ENCODE measurements at regions not wholly inside any gene's neighbourhood (a gene's known extent, or its start where the extent isn't known, plus 50 kb on each side); places are given as distances from the start of the nearest gene placed in this dataset.
"Not testable (repeated sequence)": the region's sequence is repeated elsewhere in the genome, so short reads cannot be mapped to it uniquely, and the experiment has no call there.

- no peak for DNase-seq (ENCODE audit: low read depth in 4 of 6, low spot score in 6 of 6)
- Histone ChIP-seq H3K4me3 (ENCODE audit: low read depth, low read length) (no peak overlapping the region), H3K27me3 (ENCODE audit: control insufficient read depth, insufficient read depth, low read length) (no peaks in the 10 kb centered on the region), H3K9me3 (ENCODE audit: control insufficient read depth, insufficient read depth, low read length) (peaks cover 18% of the 10 kb centered on the region), H3K36me3 (ENCODE audit: control insufficient read depth, insufficient read depth, low read length) (no peaks in the 10 kb centered on the region), H3K4me1 (ENCODE audit: control insufficient read depth, insufficient read depth, low read length) (no peaks in the 10 kb centered on the region), H3K27ac (ENCODE audit: low read depth, low read length) (no peak overlapping the region)
- 74% methylated on average over 21 of the region's 21 CpGs for WGBS (ENCODE audit: insufficient coverage)
Measured at GRCh38 chr12:34306133-34306830, 284.0 kb downstream of the ALG10 start.

GRCh38 chr12:34309806-34310804 is 287.8 kb downstream of the ALG10 start:
- DNase-seq (ENCODE audit: low read depth in 4 of 6, low spot score in 6 of 6); H3K9me3 ChIP-seq (ENCODE audit: control insufficient read depth, insufficient read depth, low read length); H3K4me1 ChIP-seq (ENCODE audit: control insufficient read depth, insufficient read depth, low read length); H3K36me3 ChIP-seq (ENCODE audit: control insufficient read depth, insufficient read depth, low read length); H3K4me3 ChIP-seq (ENCODE audit: low read depth, low read length); H3K27ac ChIP-seq (ENCODE audit: low read depth, low read length); H3K27me3 ChIP-seq (ENCODE audit: control insufficient read depth, insufficient read depth, low read length): not testable (repeated sequence)
- WGBS (ENCODE audit: insufficient coverage) = 72% methylated on average over 31 of the region's 32 CpGs

GRCh38 chr12:34311337-34311736 is 289.0 kb downstream of the ALG10 start:
- Histone ChIP-seq H3K27ac (ENCODE audit: low read depth, low read length) (no peak overlapping the region), H3K27me3 (ENCODE audit: control insufficient read depth, insufficient read depth, low read length) (no peaks in the 10 kb centered on the region), H3K9me3 (ENCODE audit: control insufficient read depth, insufficient read depth, low read length) (peaks cover 9% of the 10 kb centered on the region), H3K4me1 (ENCODE audit: control insufficient read depth, insufficient read depth, low read length) (no peaks in the 10 kb centered on the region), H3K36me3 (ENCODE audit: control insufficient read depth, insufficient read depth, low read length) (no peaks in the 10 kb centered on the region), H3K4me3 (ENCODE audit: low read depth, low read length) (no peak overlapping the region)
- no peak for DNase-seq (ENCODE audit: low read depth in 4 of 6, low spot score in 6 of 6)
- WGBS (ENCODE audit: insufficient coverage) = 57% methylated on average over 9 of the region's 9 CpGs

- WGBS (ENCODE audit: insufficient coverage) = 78% methylated on average over 14 of the region's 14 CpGs
- no peak for DNase-seq (ENCODE audit: low read depth in 4 of 6, low spot score in 6 of 6)
- Histone ChIP-seq H3K36me3 (ENCODE audit: control insufficient read depth, insufficient read depth, low read length) (no peaks in the 10 kb centered on the region), H3K27ac (ENCODE audit: low read depth, low read length) (no peak overlapping the region), H3K9me3 (ENCODE audit: control insufficient read depth, insufficient read depth, low read length) (peaks cover 29% of the 10 kb centered on the region), H3K27me3 (ENCODE audit: control insufficient read depth, insufficient read depth, low read length) (no peaks in the 10 kb centered on the region), H3K4me3 (ENCODE audit: low read depth, low read length) (no peak overlapping the region), H3K4me1 (ENCODE audit: control insufficient read depth, insufficient read depth, low read length) (no peaks in the 10 kb centered on the region)
Measured at GRCh38 chr12:34327671-34328070, 305.4 kb downstream of the ALG10 start.

GRCh38 chr12:34333337-34333736 is 311.0 kb downstream of the ALG10 start:
- Histone ChIP-seq H3K9me3 (ENCODE audit: control insufficient read depth, insufficient read depth, low read length) (peaks cover 17% of the 10 kb centered on the region), H3K36me3 (ENCODE audit: control insufficient read depth, insufficient read depth, low read length) (no peaks in the 10 kb centered on the region), H3K4me1 (ENCODE audit: control insufficient read depth, insufficient read depth, low read length) (no peaks in the 10 kb centered on the region), H3K27ac (ENCODE audit: low read depth, low read length) (no peak overlapping the region), H3K4me3 (ENCODE audit: low read depth, low read length) (no peak overlapping the region), H3K27me3 (ENCODE audit: control insufficient read depth, insufficient read depth, low read length) (no peaks in the 10 kb centered on the region)
- 71% methylated on average over 21 of the region's 24 CpGs for WGBS (ENCODE audit: insufficient coverage)
- DNase-seq (ENCODE audit: low read depth in 4 of 6, low spot score in 6 of 6) = no peak

- Histone ChIP-seq H3K9me3 (ENCODE audit: control insufficient read depth, insufficient read depth, low read length) (peaks cover 19% of the 10 kb centered on the region), H3K27me3 (ENCODE audit: control insufficient read depth, insufficient read depth, low read length) (no peaks in the 10 kb centered on the region), H3K4me3 (ENCODE audit: low read depth, low read length) (no peak overlapping the region), H3K36me3 (ENCODE audit: control insufficient read depth, insufficient read depth, low read length) (no peaks in the 10 kb centered on the region), H3K27ac (ENCODE audit: low read depth, low read length) (no peak overlapping the region), H3K4me1 (ENCODE audit: control insufficient read depth, insufficient read depth, low read length) (no peaks in the 10 kb centered on the region)
- DNase-seq (ENCODE audit: low read depth in 4 of 6, low spot score in 6 of 6) = no peak
- WGBS (ENCODE audit: insufficient coverage) = 71% methylated on average over 5 of the region's 14 CpGs
Measured at GRCh38 chr12:34334538-34334937, 312.2 kb downstream of the ALG10 start.

- no peaks in the 10 kb centered on the region for H3K27me3 ChIP-seq (ENCODE audit: control insufficient read depth, insufficient read depth, low read length)
- H3K4me1 ChIP-seq (ENCODE audit: control insufficient read depth, insufficient read depth, low read length) = no peaks in the 10 kb centered on the region
- DNase-seq (ENCODE audit: low read depth in 4 of 6, low spot score in 6 of 6) = no peak
- no peak overlapping the region for H3K4me3 ChIP-seq (ENCODE audit: low read depth, low read length)
- WGBS (ENCODE audit: insufficient coverage) = 41% methylated on average over 43 of the region's 47 CpGs
- H3K27ac ChIP-seq (ENCODE audit: low read depth, low read length) = no peak overlapping the region
- no peaks in the 10 kb centered on the region for H3K36me3 ChIP-seq (ENCODE audit: control insufficient read depth, insufficient read depth, low read length)
- H3K9me3 ChIP-seq (ENCODE audit: control insufficient read depth, insufficient read depth, low read length) = peaks cover 19% of the 10 kb centered on the region
Measured at GRCh38 chr12:34334953-34335743, 312.9 kb downstream of the ALG10 start.

- 44% methylated on average over 22 of the region's 25 CpGs for WGBS (ENCODE audit: insufficient coverage)
- no peak overlapping the region for H3K27ac ChIP-seq (ENCODE audit: low read depth, low read length)
- H3K36me3 ChIP-seq (ENCODE audit: control insufficient read depth, insufficient read depth, low read length) = no peaks in the 10 kb centered on the region
- H3K4me3 ChIP-seq (ENCODE audit: low read depth, low read length) = no peak overlapping the region
- no peaks in the 10 kb centered on the region for H3K4me1 ChIP-seq (ENCODE audit: control insufficient read depth, insufficient read depth, low read length)
- H3K27me3 ChIP-seq (ENCODE audit: control insufficient read depth, insufficient read depth, low read length) = no peaks in the 10 kb centered on the region
- DNase-seq (ENCODE audit: low read depth in 4 of 6, low spot score in 6 of 6) = no peak
- H3K9me3 ChIP-seq (ENCODE audit: control insufficient read depth, insufficient read depth, low read length) = peaks cover 17% of the 10 kb centered on the region
Measured at GRCh38 chr12:34335819-34336262, 313.5 kb downstream of the ALG10 start.
